ENCODE measurements at regions not wholly inside any gene's neighbourhood (a gene's known extent, or its start where the extent isn't known, plus 50 kb on each side); places are given as distances from the start of the nearest gene placed in this dataset.

DNA sequence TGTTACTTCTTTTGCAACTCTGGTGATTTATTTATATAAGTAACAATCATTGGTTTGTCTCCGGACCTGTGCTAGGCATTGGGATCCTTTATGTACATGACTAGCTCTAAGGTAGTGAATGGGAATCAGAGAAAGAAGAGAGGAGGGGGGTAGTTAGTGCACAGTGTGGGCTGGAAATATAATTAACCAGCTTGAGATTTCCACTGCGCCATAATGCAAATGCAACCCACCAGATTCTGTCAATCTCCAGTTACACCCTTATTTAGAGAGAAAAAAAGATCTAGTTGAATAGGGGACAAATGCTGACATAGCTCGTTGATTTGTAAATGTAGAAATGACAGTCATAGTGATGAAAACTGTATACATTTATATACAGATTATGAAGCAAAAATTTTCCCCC lies 342.2 kb upstream of the SLC30A5 start:
- TF ChIP-seq, protein P1, sequence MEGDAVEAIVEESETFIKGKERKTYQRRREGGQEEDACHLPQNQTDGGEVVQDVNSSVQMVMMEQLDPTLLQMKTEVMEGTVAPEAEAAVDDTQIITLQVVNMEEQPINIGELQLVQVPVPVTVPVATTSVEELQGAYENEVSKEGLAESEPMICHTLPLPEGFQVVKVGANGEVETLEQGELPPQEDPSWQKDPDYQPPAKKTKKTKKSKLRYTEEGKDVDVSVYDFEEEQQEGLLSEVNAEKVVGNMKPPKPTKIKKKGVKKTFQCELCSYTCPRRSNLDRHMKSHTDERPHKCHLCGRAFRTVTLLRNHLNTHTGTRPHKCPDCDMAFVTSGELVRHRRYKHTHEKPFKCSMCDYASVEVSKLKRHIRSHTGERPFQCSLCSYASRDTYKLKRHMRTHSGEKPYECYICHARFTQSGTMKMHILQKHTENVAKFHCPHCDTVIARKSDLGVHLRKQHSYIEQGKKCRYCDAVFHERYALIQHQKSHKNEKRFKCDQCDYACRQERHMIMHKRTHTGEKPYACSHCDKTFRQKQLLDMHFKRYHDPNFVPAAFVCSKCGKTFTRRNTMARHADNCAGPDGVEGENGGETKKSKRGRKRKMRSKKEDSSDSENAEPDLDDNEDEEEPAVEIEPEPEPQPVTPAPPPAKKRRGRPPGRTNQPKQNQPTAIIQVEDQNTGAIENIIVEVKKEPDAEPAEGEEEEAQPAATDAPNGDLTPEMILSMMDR (IDR thresholded peaks at IDR 0.05): no peak
- no peak for TF ChIP-seq EP300 (IDR thresholded peaks at IDR 0.05)

Measured in upper lobe of left lung (tissue), 4 donors.